IMR-90 (cell line): ENCODE measurements at regions not wholly inside any gene's neighbourhood (a gene's known extent, or its start where the extent isn't known, plus 50 kb on each side); places are given as distances from the start of the nearest gene placed in this dataset.

Source experiments
- ATAC-seq: fragments of 200-7000 bp; cut with Tn5 transposase; 2 replicates; pipeline ENCODE4 v1.9.1; 2020; ENCODE audit warnings: low read depth, mild to moderate bottlenecking, moderate library complexity
- BruUV-seq: library from RNA; stranded (reverse); fragments of 400-500 nt; replicated peaks from 2 replicates; lab custom pipeline; 2021; lab: Mats Ljungman, UMichigan
- CTCF ChIA-PET: fragments of 300-600 bp; formaldehyde crosslinking; extraction: SDS; loops from one replicate; lab custom pipeline; 2021; ENCODE audit warnings: antibody characterized with exemption; lab: Yijun Ruan, JAX
- POLR2A ChIA-PET: fragments of 300-600 bp; sonication (Branson Sonifier 250); formaldehyde crosslinking; loops from one replicate; lab custom pipeline; 2022; ENCODE audit warnings: antibody characterized with exemption; ENCODE audit not compliant: unreplicated experiment; lab: Charles Lee
- DNase-seq: peaks from one replicate; pipeline ENCODE4 v3.0.0; 2013
- H2AFZ ChIP-seq: replicated peaks from 2 replicates; pipeline ENCODE3; 2013; ENCODE audit warnings: low read length, mild to moderate bottlenecking; ENCODE audit not compliant: poor library complexity
- H2AK5ac ChIP-seq: 2 replicates; pipeline ENCODE4 v1.6.1; 2013; ENCODE audit warnings: low read depth, low read length, inconsistent platforms
- H2AK9ac ChIP-seq: replicated peaks from 2 replicates; pipeline ENCODE3; 2013; ENCODE audit warnings: mild to moderate bottlenecking, low read depth, low read length, moderate library complexity; ENCODE audit not compliant: poor library complexity
- H2BK120ac ChIP-seq: 2 replicates; pipeline ENCODE4 v1.6.1; 2013; ENCODE audit warnings: low read depth, low read length, inconsistent platforms
- H2BK15ac ChIP-seq: 3 replicates; pipeline ENCODE4 v1.6.1; 2013; ENCODE audit warnings: low read depth, low read length, inconsistent platforms
- H2BK20ac ChIP-seq: 2 replicates; pipeline ENCODE4 v1.6.1; 2013; ENCODE audit warnings: low read depth, mild to moderate bottlenecking, inconsistent platforms, low read length, moderate library complexity
- H2BK5ac ChIP-seq: 2 replicates; pipeline ENCODE4 v1.6.1; 2013; ENCODE audit warnings: mild to moderate bottlenecking, low read depth, low read length, inconsistent platforms; ENCODE audit not compliant: poor library complexity, severe bottlenecking
- H3K14ac ChIP-seq: replicated peaks from 2 replicates; pipeline ENCODE4 v1.6.1; 2013; ENCODE audit warnings: low read depth, low read length, inconsistent platforms
- H3K18ac ChIP-seq: 2 replicates; pipeline ENCODE4 v1.6.1; 2013; ENCODE audit warnings: low read depth, low read length, control low read depth
- H3K23ac ChIP-seq: 2 replicates; pipeline ENCODE4 v1.6.1; 2013; ENCODE audit warnings: low read depth, low read length, inconsistent platforms
- H3K27ac ChIP-seq: 2 replicates; pipeline ENCODE4 v1.5.1; 2013; ENCODE audit warnings: mild to moderate bottlenecking, control low read depth, low read length; ENCODE audit not compliant: insufficient read depth
- H3K27me3 ChIP-seq: 2 replicates; pipeline ENCODE4 v1.6.1; 2013; ENCODE audit warnings: low read length; ENCODE audit not compliant: control insufficient read depth, insufficient read depth
- H3K36me3 ChIP-seq: 2 replicates; pipeline ENCODE4 v1.6.1; 2013; ENCODE audit warnings: low read length, mixed read lengths; ENCODE audit not compliant: control insufficient read depth, insufficient read depth
- H3K4ac ChIP-seq: 2 replicates; pipeline ENCODE4 v1.6.1; 2013; ENCODE audit warnings: low read depth, low read length, inconsistent platforms
- H3K4me1 ChIP-seq: 2 replicates; pipeline ENCODE4 v1.6.1; 2013; ENCODE audit warnings: low read length, mixed read lengths; ENCODE audit not compliant: control insufficient read depth, insufficient read depth
- H3K4me2 ChIP-seq: 2 replicates; pipeline ENCODE4 v1.6.1; 2013; ENCODE audit warnings: low read depth, mild to moderate bottlenecking, control low read depth, low read length, moderate library complexity
- H3K4me3 ChIP-seq: 2 replicates; pipeline ENCODE4 v1.5.1; 2013; ENCODE audit warnings: low read depth, mild to moderate bottlenecking, control low read depth, low read length, moderate library complexity; ENCODE audit not compliant: insufficient read depth
- H3K56ac ChIP-seq: 2 replicates; pipeline ENCODE4 v1.6.1; 2013; ENCODE audit warnings: low read length, inconsistent platforms; ENCODE audit not compliant: insufficient read depth; ENCODE audit errors: extremely low read depth
- H3K79me1 ChIP-seq, 2 experiments: 2 replicates each; pipeline ENCODE4 v1.6.1; 2013; ENCODE audit warnings: low read length in 2 of 2, inconsistent platforms in 1 of 2, low read depth in 1 of 2
- H3K9ac ChIP-seq: 2 replicates; pipeline ENCODE4 v1.6.1; 2013; ENCODE audit warnings: low read depth, low read length, control low read depth
- H3K9me1 ChIP-seq: 2 replicates; pipeline ENCODE4 v1.6.1; 2013; ENCODE audit warnings: low read length, inconsistent platforms; ENCODE audit not compliant: insufficient read depth
- H3K9me3 ChIP-seq: 2 replicates; pipeline ENCODE4 v1.6.1; 2013; ENCODE audit warnings: low read length; ENCODE audit not compliant: control insufficient read depth, insufficient read depth
- H4K20me1 ChIP-seq: 2 replicates; pipeline ENCODE4 v1.6.1; 2013; ENCODE audit warnings: low read length, inconsistent platforms; ENCODE audit not compliant: insufficient read depth
- H4K5ac ChIP-seq: 2 replicates; pipeline ENCODE4 v1.6.1; 2013; ENCODE audit warnings: mild to moderate bottlenecking, low read depth, low read length, control low read depth
- H4K8ac ChIP-seq, 2 experiments: 2 replicates each; pipeline ENCODE4 v1.6.1; 2013; ENCODE audit warnings: low read depth in 2 of 2, low read length in 2 of 2, control low read depth in 1 of 2, inconsistent platforms in 1 of 2
- H4K91ac ChIP-seq: 2 replicates; pipeline ENCODE4 v1.6.1; 2013; ENCODE audit warnings: low read depth, low read length, inconsistent platforms; ENCODE audit not compliant: insufficient read depth
- CHD1 ChIP-seq: IDR thresholded peaks from 2 replicates; pipeline ENCODE4 v1.6.1; 2012; ENCODE audit warnings: low read depth, low read length, improper control_type of control experiment
- CTCF ChIP-seq: conservative IDR thresholded peaks from 2 replicates; pipeline ENCODE4 v1.5.1; 2012; ENCODE audit warnings: mild to moderate bottlenecking, low read depth, low read length, improper control_type of control experiment
- MXI1 ChIP-seq: IDR thresholded peaks from 2 replicates; pipeline ENCODE4 v1.6.1; 2012; ENCODE audit warnings: low read depth, mild to moderate bottlenecking, low read length, moderate library complexity, borderline replicate concordance
- SMC3 ChIP-seq: fragments of 150-350 bp; IDR thresholded peaks from 2 replicates; pipeline ENCODE4 v1.6.1; 2016; ENCODE audit warnings: low read depth, mild to moderate bottlenecking, antibody characterized with exemption, low read length, moderate library complexity
- WGBS, 2 experiments: methylation state at CpG; one replicate each; pipeline versions ENCODE4 v1.1.5 to v1.1.7; 2013; ENCODE audit warnings: missing lambda C conversion rate in 2 of 2; ENCODE audit not compliant: insufficient read length in 1 of 2; ENCODE audit errors: extremely low coverage in 2 of 2; 5-methylcytosine and 5-hydroxymethylcytosine counted together
- dilution Hi-C: fragments of 300-500 bp; cut with HindIII; formaldehyde crosslinking; loops from one replicate; pipeline ENCODE4 v1.14.3; 2018; ENCODE audit warnings: low sequenced_read_pairs; ENCODE audit not compliant: unreplicated experiment
- in situ Hi-C: fragments of 300-500 bp; cut with MboI; formaldehyde crosslinking; loops from 3 replicates; pipeline ENCODE4 v1.14.3; 2019; ENCODE audit warnings: low sequenced_read_pairs, inconsistent platforms, mixed read lengths
- intact Hi-C: fragments of 100-400 bp; cut with micrococcal nuclease; formaldehyde crosslinking; loops from 2 replicates; pipeline ENCODE4 v1.10.0; 2022

- no peak overlapping the region for H2AFZ ChIP-seq
- CTCF ChIA-PET = no interaction called here
- no peaks in the 10 kb centered on the region for H3K4me1 ChIP-seq
- no peak overlapping the region for H3K4me2 ChIP-seq
- intact Hi-C loops = no loop called here
- no peaks in the 10 kb centered on the region for H3K27me3 ChIP-seq
- no peaks in the 10 kb centered on the region for H4K20me1 ChIP-seq
- H3K9me3 ChIP-seq = peaks cover 4% of the 10 kb centered on the region
- BruUV-seq = no TSS peak
- no peak overlapping the region for H3K4ac ChIP-seq
- H3K18ac ChIP-seq = no peak overlapping the region
- H2BK20ac ChIP-seq = no peak overlapping the region
- ATAC-seq (no peak), DNase-seq (no peak)
- no peaks in the 10 kb centered on the region for H3K36me3 ChIP-seq
- H3K27ac ChIP-seq = no peak overlapping the region
- no peak overlapping the region for H2BK15ac ChIP-seq
- H3K9ac ChIP-seq = no peak overlapping the region
- POLR2A ChIA-PET = no interaction called here
- H2AK5ac ChIP-seq = no peak overlapping the region
- no peak overlapping the region for H2BK120ac ChIP-seq
- H2AK9ac ChIP-seq = no peak overlapping the region
- no peak overlapping the region for H3K14ac ChIP-seq
- no peak overlapping the region for H4K91ac ChIP-seq
- H3K56ac ChIP-seq = no peak overlapping the region
- no peak overlapping the region for H4K8ac ChIP-seq
- H3K79me1 ChIP-seq = no peaks in the 10 kb centered on the region
- no peak overlapping the region for H3K23ac ChIP-seq
- in situ Hi-C loops = no loop called here
- TF ChIP-seq CTCF (no peak), MXI1 (no peak), CHD1 (no peak), SMC3 (no peak)
- dilution Hi-C loops = no loop called here
- no CpG with 5 or more reads among the region's 5 CpGs for WGBS, 2 experiments
- no peak overlapping the region for H2BK5ac ChIP-seq
- H3K9me1 ChIP-seq = no peaks in the 10 kb centered on the region
- no peak overlapping the region for H4K5ac ChIP-seq
- H3K4me3 ChIP-seq = no peak overlapping the region
Measured at GRCh38 chr13:71115301-71115700, 751.7 kb downstream of the DACH1 start.
